Activated CD4-positive, alpha-beta memory T cell treated with anti-CD3 and anti-CD28 coated beads, Interleukin-2, amount 10 ng/mL, durations not matched to agents 7 days and 5 days (primary cell): ENCODE measurements at regions not wholly inside any gene's neighbourhood (a gene's known extent, or its start where the extent isn't known, plus 50 kb on each side); places are given as distances from the start of the nearest gene placed in this dataset.

Experiments used
- CTCF ChIA-PET: fragments of 350-600 bp; sonication (Branson Sonifier 250); formaldehyde crosslinking; loops from one replicate; lab custom pipeline; 2021; ENCODE audit warnings: antibody characterized with exemption, inconsistent platforms; lab: Charles Lee
- POLR2A ChIA-PET: fragments of 350-600 bp; sonication (Branson Sonifier 250); formaldehyde crosslinking; loops from one replicate; lab custom pipeline; 2021; ENCODE audit warnings: antibody characterized with exemption; lab: Charles Lee
- DNase-seq: peaks from one replicate; pipeline ENCODE4 v3.0.0-alpha.2; 2020
- H3K27ac Mint-ChIP-seq: one replicate; pipeline ENCODE4 v1.8.0; 2021; ENCODE audit warnings: mild to moderate bottlenecking, mixed read lengths
- H3K27me3 Mint-ChIP-seq: one replicate; pipeline ENCODE4 v1.8.0; 2021; ENCODE audit warnings: mixed read lengths
- H3K36me3 Mint-ChIP-seq: one replicate; pipeline ENCODE4 v1.8.0; 2021; ENCODE audit warnings: low read depth, mixed read lengths
- H3K4me1 Mint-ChIP-seq: one replicate; pipeline ENCODE4 v1.8.0; 2021; ENCODE audit warnings: mixed read lengths
- H3K4me3 Mint-ChIP-seq: one replicate; pipeline ENCODE4 v1.8.0; 2021; ENCODE audit warnings: mild to moderate bottlenecking, mixed read lengths
- H3K9me3 Mint-ChIP-seq: one replicate; pipeline ENCODE4 v1.8.0; 2021; ENCODE audit warnings: mixed read lengths

GRCh38 chr18:27242392-27243047, 57.4 kb upstream of the CHST9 start:
- H3K4me1 Mint-ChIP-seq: no peaks in the 10 kb centered on the region
- DNase-seq: no peak
- H3K9me3 Mint-ChIP-seq: peaks cover 9% of the 10 kb centered on the region
- no peaks in the 10 kb centered on the region for H3K36me3 Mint-ChIP-seq
- ChIA-PET CTCF (no interaction called here), POLR2A (no interaction called here)
- H3K27me3 Mint-ChIP-seq: no peaks in the 10 kb centered on the region
- H3K27ac Mint-ChIP-seq: no peak overlapping the region
- no peak overlapping the region for H3K4me3 Mint-ChIP-seq

GRCh38 chr18:27240383-27240782, 55.3 kb upstream of the CHST9 start:
- Mint-ChIP-seq H3K4me3 (no peak overlapping the region), H3K36me3 (no peaks in the 10 kb centered on the region), H3K9me3 (peaks cover 9% of the 10 kb centered on the region), H3K4me1 (no peaks in the 10 kb centered on the region), H3K27ac (no peak overlapping the region), H3K27me3 (no peaks in the 10 kb centered on the region)
- no peak for DNase-seq
- ChIA-PET POLR2A (no interaction called here), CTCF (no interaction called here)

- CTCF ChIA-PET: no interaction called here
- POLR2A ChIA-PET: no interaction called here
- H3K4me1 Mint-ChIP-seq: no peaks in the 10 kb centered on the region
- H3K4me3 Mint-ChIP-seq: no peak overlapping the region
- DNase-seq: no peak
- H3K27ac Mint-ChIP-seq: no peak overlapping the region
- peaks cover 9% of the 10 kb centered on the region for H3K9me3 Mint-ChIP-seq
- no peaks in the 10 kb centered on the region for H3K27me3 Mint-ChIP-seq
- no peaks in the 10 kb centered on the region for H3K36me3 Mint-ChIP-seq
Observed at GRCh38 chr18:27239669-27240068, 54.6 kb upstream of the CHST9 start.

- Mint-ChIP-seq H3K4me1 (no peaks in the 10 kb centered on the region), H3K27me3 (no peaks in the 10 kb centered on the region), H3K36me3 (no peaks in the 10 kb centered on the region), H3K27ac (no peak overlapping the region), H3K9me3 (peaks cover 11% of the 10 kb centered on the region), H3K4me3 (no peak overlapping the region)
- POLR2A ChIA-PET: no interaction called here
- CTCF ChIA-PET: no interaction called here
- DNase-seq: no peak
Observed at GRCh38 chr18:27235218-27235870, 50.2 kb upstream of the CHST9 start.
